Stimulated activated CD8-positive, alpha-beta memory T cell treated with anti-CD3 and anti-CD28 coated beads, Interleukin-15, amount 100 ng/mL, for 24 hours (primary cell): ENCODE measurements at regions not wholly inside any gene's neighbourhood (a gene's known extent, or its start where the extent isn't known, plus 50 kb on each side); places are given as distances from the start of the nearest gene placed in this dataset.

Experiments used
- DNase-seq: peaks from one replicate; pipeline ENCODE4 v3.0.0-alpha.2; 2020; ENCODE audit warnings: low read depth

DNA sequence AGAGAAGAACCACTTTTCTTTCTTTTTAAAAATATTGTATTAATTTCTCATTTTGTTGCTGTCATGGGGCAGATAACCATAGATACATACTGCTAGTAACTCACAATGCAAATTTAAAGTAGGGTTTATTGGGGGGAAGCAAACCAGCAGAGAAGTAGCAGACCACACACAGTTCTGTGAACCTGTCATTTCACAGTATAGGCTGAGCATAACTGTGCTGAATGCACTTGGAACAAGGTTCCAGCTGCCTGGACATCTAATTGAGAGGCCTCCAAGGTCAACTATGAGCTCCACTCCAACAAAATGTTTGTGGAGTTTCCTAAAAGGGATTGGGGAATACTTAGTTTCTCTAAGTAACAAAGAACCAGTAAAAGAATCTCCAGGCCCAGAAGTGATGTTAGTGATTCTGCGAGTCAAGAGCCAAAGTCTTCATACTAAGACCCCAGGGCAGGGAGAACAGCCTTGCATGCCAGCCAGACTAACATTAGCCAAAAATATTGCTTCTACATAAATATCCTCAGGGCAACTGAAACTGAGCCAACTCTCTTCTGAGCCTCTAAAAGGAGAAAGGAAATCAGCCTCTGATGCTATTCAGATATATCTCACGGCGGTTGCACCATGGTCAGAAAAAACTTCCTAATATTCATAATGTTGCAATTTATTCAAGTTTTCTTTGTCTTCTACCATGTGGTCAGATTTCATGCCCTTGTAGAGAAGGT is 856.4 kb upstream of the ALCAM start:
- DNase-seq, result no peak

- DNase-seq, result no peak
Measured at GRCh38 chr3:104514371-104514770, 852.3 kb upstream of the ALCAM start.

DNA sequence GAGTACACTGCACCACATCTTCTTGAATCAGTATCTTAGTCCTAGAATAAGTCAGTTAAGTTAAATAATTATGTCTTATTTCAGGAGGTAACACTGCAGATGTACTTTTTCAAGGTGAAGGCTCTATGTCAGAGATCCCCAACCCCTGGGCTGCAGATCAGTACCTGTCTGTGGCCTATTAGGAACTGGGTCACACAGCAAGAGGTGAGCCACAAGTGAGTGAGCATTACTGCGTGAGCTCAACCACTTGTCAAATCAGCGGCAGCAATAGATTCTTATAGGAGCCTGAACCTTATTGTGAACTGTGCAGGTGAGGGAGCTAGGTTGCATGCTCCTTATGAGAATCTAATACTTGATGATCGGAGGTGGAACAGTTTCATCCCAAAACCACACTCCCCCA is 851.9 kb upstream of the ALCAM start:
- DNase-seq, result no peak

GRCh38 chr3:104519068-104519467 is 847.6 kb upstream of the ALCAM start:
- DNase-seq, result no peak

DNA sequence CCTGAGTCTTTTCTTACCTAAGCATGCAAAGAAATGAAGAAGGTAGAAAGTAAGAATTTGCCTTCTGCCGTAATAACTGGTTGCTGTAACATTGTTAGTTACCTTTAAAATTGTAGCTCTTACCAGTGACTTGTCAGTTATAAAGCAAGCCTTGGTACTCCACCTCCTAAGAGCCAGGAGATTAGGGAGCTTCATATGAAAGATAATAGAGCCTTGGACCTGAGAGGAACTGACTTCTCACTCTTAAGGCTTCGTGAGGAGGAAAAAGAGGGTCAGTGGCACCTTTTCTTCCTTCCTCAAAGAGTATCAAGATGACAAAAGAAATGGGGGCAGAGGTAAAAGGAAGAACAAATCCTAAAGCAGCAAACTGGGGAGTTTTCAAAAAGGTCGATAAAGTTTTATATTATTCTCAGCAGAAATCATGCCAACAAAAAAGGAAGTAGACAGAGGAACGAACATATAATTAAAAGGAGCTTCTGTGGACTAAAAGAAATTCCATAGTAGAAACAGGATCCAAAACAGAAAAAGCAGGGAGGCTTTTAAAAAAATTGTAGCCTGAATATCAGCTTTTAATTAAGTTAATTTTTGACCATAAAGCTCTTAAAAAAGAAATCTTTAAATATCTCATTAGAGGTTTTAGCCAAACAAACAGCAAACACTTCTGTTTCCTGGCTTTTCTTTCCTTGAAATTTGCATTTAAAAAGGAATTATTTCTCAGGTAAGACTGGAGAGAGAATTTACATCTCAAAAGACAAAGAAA is 847.1 kb upstream of the ALCAM start:
- no peak for DNase-seq

- no peak for DNase-seq
Measured at GRCh38 chr3:104520228-104520655, 846.5 kb upstream of the ALCAM start.

DNA sequence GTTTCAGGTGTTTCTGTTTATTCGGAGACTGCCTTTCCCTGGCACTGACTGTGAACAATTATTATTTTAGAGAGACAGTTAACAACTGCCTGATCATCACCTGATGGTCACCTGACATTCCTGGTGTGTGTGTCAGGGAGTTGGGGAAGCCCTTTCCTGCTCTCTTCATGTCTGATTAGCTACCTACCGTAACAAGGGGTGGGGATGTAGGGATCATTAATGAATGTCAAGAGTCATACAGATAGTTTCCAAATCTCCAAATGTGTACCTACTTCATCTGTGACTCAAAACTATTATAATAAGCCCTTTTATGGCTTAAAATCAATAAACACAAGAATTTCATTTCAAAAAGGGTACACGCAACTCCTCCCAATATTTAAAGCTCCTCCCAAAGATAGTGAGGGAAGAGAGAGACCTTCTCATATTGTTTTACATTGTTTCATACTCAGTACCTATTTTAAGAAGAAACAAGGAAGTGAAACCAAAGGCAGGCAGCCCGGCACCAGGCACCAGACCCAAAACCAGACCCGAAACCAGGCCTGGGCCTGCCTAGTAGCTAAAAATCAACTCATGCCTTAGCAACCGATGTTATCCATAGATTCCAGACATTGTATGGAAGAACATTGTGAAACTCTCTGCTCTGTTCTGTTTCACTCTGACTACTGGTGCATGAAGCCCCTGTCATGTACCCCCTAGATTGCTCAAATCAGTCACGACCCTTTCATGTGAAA is 844.9 kb upstream of the ALCAM start:
- no peak for DNase-seq

DNA sequence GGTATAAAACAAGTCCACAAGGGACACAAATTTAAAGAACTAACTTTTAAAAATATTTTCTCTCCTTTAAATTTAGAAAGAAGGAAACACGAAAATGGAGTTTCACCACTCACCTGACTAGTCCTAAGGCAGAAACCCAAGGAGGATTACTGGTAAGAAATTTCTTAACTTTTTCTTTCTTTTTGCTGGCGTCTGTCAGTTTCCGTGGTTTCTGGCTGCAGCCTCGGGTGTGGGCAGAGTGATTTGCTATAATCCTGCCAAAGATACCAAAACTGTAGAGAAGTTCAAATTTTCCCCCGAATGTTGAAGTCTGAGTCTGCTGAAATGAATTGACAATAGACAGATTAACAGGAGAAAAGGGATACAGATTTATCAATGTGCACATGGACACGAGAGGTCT is 843.6 kb upstream of the ALCAM start:
- DNase-seq, result no peak

DNA sequence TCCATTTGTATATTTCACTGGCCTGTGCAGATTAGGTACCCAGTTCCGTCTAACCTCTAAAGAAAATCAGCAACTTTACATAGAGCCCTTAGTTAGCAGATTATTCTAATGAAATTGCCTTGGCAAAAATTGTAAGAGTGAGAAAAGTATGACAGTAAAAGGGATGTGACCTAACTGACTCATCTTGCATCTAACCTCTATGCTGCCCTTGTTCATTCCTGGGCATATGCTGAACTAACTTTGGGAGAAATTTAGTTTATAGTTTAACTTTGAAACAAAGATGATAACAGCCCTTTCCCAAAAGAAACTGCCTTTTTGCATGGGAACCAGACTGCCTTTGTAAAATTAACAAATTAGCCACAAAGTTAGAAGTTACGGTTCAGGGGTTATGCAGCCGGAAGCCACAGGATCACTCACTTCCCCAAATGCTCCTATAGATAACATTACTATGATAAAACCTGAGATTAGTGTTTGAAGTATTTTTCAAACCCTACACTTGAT is 839.8 kb upstream of the ALCAM start:
- no peak for DNase-seq

DNA sequence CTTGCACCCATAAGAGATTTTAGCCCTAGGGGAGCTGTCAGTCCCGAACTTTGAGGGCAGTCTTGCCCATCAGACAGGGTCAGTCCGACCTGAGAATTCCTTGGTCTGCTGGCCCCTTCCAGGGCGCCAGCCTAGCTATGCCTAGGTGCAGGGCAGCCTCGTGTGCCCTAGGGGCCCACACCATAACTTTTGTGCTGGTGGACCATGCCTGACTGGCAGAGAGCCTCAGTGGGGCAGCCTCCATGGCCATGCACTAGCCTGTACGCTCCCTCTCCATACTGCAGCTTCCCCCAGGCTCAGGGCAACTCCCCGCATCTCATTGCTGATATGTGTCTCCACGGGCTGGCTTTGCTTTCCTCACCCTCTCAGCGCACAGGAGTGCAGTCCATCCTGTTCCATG is 835.8 kb upstream of the ALCAM start:
- DNase-seq, result no peak

DNA sequence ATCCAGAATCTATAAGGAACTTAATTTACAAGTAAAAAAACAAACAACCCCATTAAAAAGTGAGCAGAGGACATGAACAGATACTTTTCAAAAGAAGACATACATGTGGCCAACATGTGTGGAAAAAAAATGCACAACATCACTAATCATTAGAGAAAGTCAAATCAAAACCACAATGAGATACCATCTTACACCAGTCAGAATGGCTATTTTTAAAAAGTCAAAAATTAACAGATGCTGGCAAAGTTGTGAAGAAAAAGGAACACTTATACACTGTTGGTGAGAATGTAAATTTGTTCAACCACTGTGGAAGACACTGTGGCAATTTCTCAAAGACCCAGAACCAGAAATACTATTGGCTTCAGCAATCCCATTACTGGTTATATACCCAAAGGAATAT is 830.0 kb upstream of the ALCAM start:
- DNase-seq, result no peak

- no peak for DNase-seq
Measured at GRCh38 chr3:104537323-104537722, 829.4 kb upstream of the ALCAM start.

GRCh38 chr3:104546301-104546700 is 820.4 kb upstream of the ALCAM start:
- DNase-seq, result no peak

DNA sequence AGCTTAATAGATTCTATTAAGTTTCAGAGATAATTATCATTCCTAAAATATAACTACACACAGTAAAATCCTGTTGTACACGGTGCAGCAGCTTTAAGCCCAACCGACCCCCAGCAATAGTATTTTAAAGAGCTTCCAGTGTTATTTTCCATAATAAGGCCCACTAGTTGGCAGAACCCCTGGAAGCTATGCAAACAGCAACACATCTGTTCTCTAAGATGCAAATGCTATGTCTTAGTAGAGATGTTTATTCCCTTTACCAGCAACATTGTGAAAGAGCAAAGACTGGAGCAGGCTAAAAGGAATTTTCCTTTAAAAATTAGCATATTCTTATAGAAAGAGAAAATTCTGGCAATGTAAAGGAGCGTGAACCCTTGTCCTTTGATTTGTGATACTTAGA is 819.7 kb upstream of the ALCAM start:
- DNase-seq, result no peak

GRCh38 chr3:104548401-104548800 is 818.3 kb upstream of the ALCAM start:
- no peak for DNase-seq

GRCh38 chr3:104549099-104549714 is 817.5 kb upstream of the ALCAM start:
- DNase-seq, result no peak

DNA sequence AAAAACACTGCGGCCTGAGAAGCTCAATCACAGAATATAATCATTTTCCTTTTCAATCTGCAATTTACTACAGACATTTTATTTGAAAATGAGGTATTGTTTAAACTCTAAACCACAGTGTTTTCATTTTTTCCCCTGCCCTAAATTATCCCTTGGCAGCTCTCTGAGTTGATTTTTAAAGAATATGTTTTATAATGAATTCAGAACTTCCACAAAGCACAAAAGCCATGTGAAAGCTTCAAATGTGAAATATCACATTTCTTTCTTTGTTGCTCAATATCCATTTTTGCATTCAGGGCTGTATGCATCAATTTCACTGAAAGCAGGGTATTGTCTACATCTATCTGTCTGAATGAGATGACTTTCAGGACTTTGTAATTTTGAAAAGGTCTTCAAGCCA is 813.6 kb upstream of the ALCAM start:
- DNase-seq, result no peak

- no peak for DNase-seq
Measured at GRCh38 chr3:104554425-104554824, 812.3 kb upstream of the ALCAM start.

- no peak for DNase-seq
Measured at GRCh38 chr3:104555728-104556127, 811.0 kb upstream of the ALCAM start.

DNA sequence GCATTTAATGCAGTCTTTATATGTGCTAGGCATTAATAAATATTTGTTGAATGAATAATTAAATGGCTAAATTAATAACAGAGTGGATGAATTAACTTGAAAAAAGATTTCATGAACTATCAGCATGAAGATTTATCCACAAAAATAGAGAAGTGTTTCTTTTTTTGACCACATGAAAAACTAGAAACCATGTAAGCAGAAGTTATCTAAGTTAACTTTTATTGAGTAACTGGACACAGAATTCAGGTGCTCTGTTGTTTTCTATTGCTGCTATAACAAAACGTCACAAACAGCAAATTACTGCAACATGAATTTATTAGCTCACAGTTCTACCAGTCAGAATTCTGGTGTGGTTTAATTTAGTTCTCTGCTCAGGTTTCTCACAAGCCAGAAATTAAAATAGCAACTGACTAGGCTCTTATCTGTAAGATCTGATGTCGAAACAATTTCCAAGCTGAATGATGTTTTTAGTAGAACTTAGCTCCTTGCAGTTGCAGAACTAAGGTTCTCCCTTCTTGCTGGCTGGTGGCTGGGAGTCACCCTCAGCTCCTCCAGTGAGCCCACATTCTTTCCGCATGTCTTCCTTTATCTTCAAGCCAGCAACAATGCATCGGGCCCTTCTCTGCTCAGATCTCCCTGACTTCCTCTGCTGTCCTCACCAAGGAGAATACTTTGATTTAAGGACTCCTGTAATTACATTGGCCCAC is 810.2 kb upstream of the ALCAM start:
- no peak for DNase-seq

GRCh38 chr3:104561324-104561723 is 805.4 kb upstream of the ALCAM start:
- DNase-seq, result no peak
